ENCODE measurements at regions not wholly inside any gene's neighbourhood (a gene's known extent, or its start where the extent isn't known, plus 50 kb on each side); places are given as distances from the start of the nearest gene placed in this dataset.

- DNase-seq, result no peak
These were observed 503.3 kb downstream of the TCERG1L start for GRCh38 chr10:130808243-130808642.

DNA sequence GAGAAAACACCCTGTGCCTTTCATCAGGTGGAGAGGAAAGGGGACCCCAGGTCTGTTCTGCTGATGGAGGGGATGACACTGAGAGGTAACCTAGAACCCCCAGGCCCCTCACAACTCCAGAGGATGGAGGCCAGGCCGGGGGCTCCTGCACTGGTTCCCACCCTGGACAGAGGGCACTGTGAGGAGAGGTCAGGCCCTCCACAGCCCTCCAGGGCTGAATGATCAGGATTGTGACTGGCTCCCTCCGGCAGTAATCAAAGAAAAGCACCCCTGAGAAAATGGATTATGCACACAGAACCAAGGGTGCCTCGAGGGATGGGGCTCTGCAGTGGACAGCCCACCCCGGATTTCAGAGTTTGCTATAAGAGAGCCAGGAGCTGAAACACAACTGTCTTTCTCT lies 502.8 kb downstream of the TCERG1L start:
- no peak for DNase-seq
- Histone ChIP-seq H3K9me3 (no peaks in the 10 kb centered on the region), H3K4me3 (no peak overlapping the region), H3K36me3 (ENCODE audit: low read depth) (no peaks in the 10 kb centered on the region), H3K4me1 (ENCODE audit: low read depth) (no peaks in the 10 kb centered on the region)
- no peak for ATAC-seq
- intact Hi-C loops (cut with DNase I, micrococcal nuclease), result no loop called here
- TF ChIP-seq, protein P1, sequence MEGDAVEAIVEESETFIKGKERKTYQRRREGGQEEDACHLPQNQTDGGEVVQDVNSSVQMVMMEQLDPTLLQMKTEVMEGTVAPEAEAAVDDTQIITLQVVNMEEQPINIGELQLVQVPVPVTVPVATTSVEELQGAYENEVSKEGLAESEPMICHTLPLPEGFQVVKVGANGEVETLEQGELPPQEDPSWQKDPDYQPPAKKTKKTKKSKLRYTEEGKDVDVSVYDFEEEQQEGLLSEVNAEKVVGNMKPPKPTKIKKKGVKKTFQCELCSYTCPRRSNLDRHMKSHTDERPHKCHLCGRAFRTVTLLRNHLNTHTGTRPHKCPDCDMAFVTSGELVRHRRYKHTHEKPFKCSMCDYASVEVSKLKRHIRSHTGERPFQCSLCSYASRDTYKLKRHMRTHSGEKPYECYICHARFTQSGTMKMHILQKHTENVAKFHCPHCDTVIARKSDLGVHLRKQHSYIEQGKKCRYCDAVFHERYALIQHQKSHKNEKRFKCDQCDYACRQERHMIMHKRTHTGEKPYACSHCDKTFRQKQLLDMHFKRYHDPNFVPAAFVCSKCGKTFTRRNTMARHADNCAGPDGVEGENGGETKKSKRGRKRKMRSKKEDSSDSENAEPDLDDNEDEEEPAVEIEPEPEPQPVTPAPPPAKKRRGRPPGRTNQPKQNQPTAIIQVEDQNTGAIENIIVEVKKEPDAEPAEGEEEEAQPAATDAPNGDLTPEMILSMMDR (IDR thresholded peaks at IDR 0.05), result no peak

More at GRCh38 chr10:130808243-130808642, 503.3 kb downstream of the TCERG1L start:
- Histone ChIP-seq H3K4me3 (no peak overlapping the region), H3K4me1 (ENCODE audit: low read depth) (no peaks in the 10 kb centered on the region), H3K9me3 (no peaks in the 10 kb centered on the region), H3K36me3 (ENCODE audit: low read depth) (no peaks in the 10 kb centered on the region)
- no peak for ATAC-seq
- intact Hi-C loops (cut with DNase I, micrococcal nuclease), result no loop called here
- TF ChIP-seq, protein P1 (IDR thresholded peaks at IDR 0.05), result no peak

DNA sequence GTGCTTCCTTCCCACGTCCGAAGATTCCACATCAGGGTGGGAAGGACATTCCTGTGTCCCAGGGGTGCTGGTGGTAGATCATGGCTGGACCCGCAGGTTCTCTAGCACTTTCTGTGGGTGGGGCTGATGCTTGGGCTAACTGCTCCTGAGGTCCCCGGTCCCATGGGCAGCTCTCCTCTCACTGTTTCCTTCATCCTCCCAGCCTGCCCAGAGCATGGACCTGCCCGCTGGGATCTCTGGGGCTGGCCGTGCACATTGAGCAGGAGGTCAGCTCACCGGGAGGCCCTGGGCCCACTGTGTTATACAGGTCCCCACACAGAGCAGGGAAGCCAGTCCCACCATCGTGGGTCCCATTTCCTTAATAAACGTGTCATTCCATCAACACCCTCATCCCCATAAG lies 502.3 kb downstream of the TCERG1L start:
- no peaks in the 10 kb centered on the region for H3K9me3 ChIP-seq
- H3K36me3 ChIP-seq (ENCODE audit: low read depth), result no peaks in the 10 kb centered on the region
- ATAC-seq (no peak), DNase-seq (no peak)
- H3K4me1 ChIP-seq (ENCODE audit: low read depth), result no peaks in the 10 kb centered on the region
- intact Hi-C loops (cut with DNase I, micrococcal nuclease), result no loop called here
- no peak overlapping the region for H3K4me3 ChIP-seq
- TF ChIP-seq, protein P1 (IDR thresholded peaks at IDR 0.05), result no peak

GRCh38 chr10:130809761-130810515 lies 501.6 kb downstream of the TCERG1L start:
- no peak for ATAC-seq
- H3K9me3 ChIP-seq, result no peaks in the 10 kb centered on the region
- H3K36me3 ChIP-seq (ENCODE audit: low read depth), result no peaks in the 10 kb centered on the region
- intact Hi-C loops (cut with DNase I, micrococcal nuclease), result no loop called here
- no peak overlapping the region for H3K4me3 ChIP-seq
- DNase-seq, result no peak
- TF ChIP-seq, protein P1 (IDR thresholded peaks at IDR 0.05), result no peak
- no peaks in the 10 kb centered on the region for H3K4me1 ChIP-seq (ENCODE audit: low read depth)

- ATAC-seq (no peak), DNase-seq (no peak)
- H3K9me3 ChIP-seq, result no peaks in the 10 kb centered on the region
- H3K4me3 ChIP-seq, result no peak overlapping the region
- intact Hi-C loops (cut with DNase I, micrococcal nuclease), result no loop called here
- TF ChIP-seq, protein P1 (IDR thresholded peaks at IDR 0.05), result no peak
- no peaks in the 10 kb centered on the region for H3K4me1 ChIP-seq (ENCODE audit: low read depth)
- H3K36me3 ChIP-seq (ENCODE audit: low read depth), result no peaks in the 10 kb centered on the region
These were observed 500.7 kb downstream of the TCERG1L start for GRCh38 chr10:130810856-130811255.
